B cell (primary cell): ENCODE measurements at regions not wholly inside any gene's neighbourhood (a gene's known extent, or its start where the extent isn't known, plus 50 kb on each side); places are given as distances from the start of the nearest gene placed in this dataset.

Experiments
- ATAC-seq: fragments of 200-7000 bp; cut with Tn5 transposase; one replicate; pipeline ENCODE4 v1.10.0; 2021; ENCODE audit warnings: low read depth, mild to moderate bottlenecking, moderate number of reproducible peaks, moderate library complexity
- CTCF ChIA-PET: fragments of 350-600 bp; sonication (Branson Sonifier 250); formaldehyde crosslinking; loops from one replicate; lab custom pipeline; 2021; ENCODE audit warnings: antibody characterized with exemption, inconsistent platforms; lab: Charles Lee
- POLR2A ChIA-PET: fragments of 350-600 bp; sonication (Branson Sonifier 250); formaldehyde crosslinking; loops from one replicate; lab custom pipeline; 2021; ENCODE audit warnings: antibody characterized with exemption; lab: Charles Lee
- DNase-seq: peaks from one replicate; pipeline ENCODE4 v3.0.0; 2013
- H2AFZ ChIP-seq: 2 replicates; pipeline ENCODE4 v1.6.1; 2012; ENCODE audit warnings: mild to moderate bottlenecking, low read depth, low read length; ENCODE audit not compliant: insufficient read depth, poor library complexity, severe bottlenecking
- H3K27ac ChIP-seq, 2 donors: 1 replicate in 1 of 2; 2 replicates in 1 of 2; pipeline ENCODE4 v1.5.1; 2012 to 2013; ENCODE audit warnings: low read length in 2 of 2, mild to moderate bottlenecking in 2 of 2, moderate library complexity in 1 of 2
- H3K27me3 ChIP-seq, 4 experiments: fragments of 200-600 bp in 1 of 4; sonication (generic) in 1 of 4; replicated peaks in 1 of 4; 1 replicate in 2 of 4; 2 replicates in 2 of 4; pipeline versions ENCODE4 v1.6.1 to v1.7.0; 2013 to 2016; ENCODE audit warnings: low read length in 3 of 4, mild to moderate bottlenecking in 2 of 4, mixed read lengths in 1 of 4, moderate library complexity in 1 of 4; ENCODE audit not compliant: insufficient read depth in 4 of 4, control insufficient read depth in 3 of 4; ENCODE audit errors: control extremely low read depth in 1 of 4
- H3K36me3 ChIP-seq, 2 experiments: replicated peaks in 1 of 2; 1 replicate in 1 of 2; 2 replicates in 1 of 2; pipeline versions ENCODE4 v1.6.1 to v1.7.1; 2013; ENCODE audit warnings: low read length in 1 of 2; ENCODE audit not compliant: insufficient read depth in 2 of 2, control insufficient read depth in 1 of 2; ENCODE audit errors: control extremely low read depth in 1 of 2, extremely low read depth in 1 of 2
- H3K4me1 ChIP-seq, 2 donors: fragments of 200-600 bp in 1 of 2; sonication (generic) in 1 of 2; 1 replicate in 1 of 2; 2 replicates in 1 of 2; pipeline versions ENCODE4 v1.5.1 to v1.6.1; 2013 to 2017; ENCODE audit warnings: low read length in 2 of 2; ENCODE audit not compliant: control insufficient read depth in 2 of 2, insufficient read depth in 2 of 2
- H3K4me2 ChIP-seq: replicated peaks from 2 replicates; pipeline ENCODE3; 2012; ENCODE audit warnings: mild to moderate bottlenecking, low read depth, low read length; ENCODE audit not compliant: poor library complexity, severe bottlenecking
- H3K4me3 ChIP-seq, 5 experiments: fragments of 200-600 bp in 1 of 5; sonication (generic) in 1 of 5; 1 replicate in 3 of 5; 2 replicates in 2 of 5; pipeline versions ENCODE4 v1.5.1 to v1.7.0; 2011 to 2016; ENCODE audit warnings: low read length in 4 of 5, mild to moderate bottlenecking in 4 of 5, low read depth in 2 of 5, control low read depth in 1 of 5, moderate library complexity in 1 of 5; ENCODE audit not compliant: insufficient read depth in 1 of 5; ENCODE audit errors: control extremely low read depth in 1 of 5, extremely low read depth in 1 of 5
- H3K79me2 ChIP-seq: fragments of 200-600 bp; sonication (generic); one replicate; pipeline ENCODE4 v1.6.0; 2016; ENCODE audit warnings: low read length; ENCODE audit not compliant: control insufficient read depth, insufficient read depth
- H3K9ac ChIP-seq: fragments of 200-600 bp; sonication (generic); 2 replicates; pipeline ENCODE4 v1.6.1; 2017; ENCODE audit warnings: mild to moderate bottlenecking, low read length, moderate library complexity
- H3K9me3 ChIP-seq, 3 donors: one replicate each; pipeline versions ENCODE4 v1.6.1 to v1.7.1; 2013; ENCODE audit warnings: low read length in 2 of 3; ENCODE audit not compliant: control insufficient read depth in 2 of 3, insufficient read depth in 1 of 3; ENCODE audit errors: control extremely low read depth in 1 of 3
- H4K20me1 ChIP-seq: 2 replicates; pipeline ENCODE4 v1.6.0; 2012; ENCODE audit warnings: mild to moderate bottlenecking, low read length; ENCODE audit not compliant: insufficient read depth, control insufficient read depth, poor library complexity, severe bottlenecking
- H3K27ac Mint-ChIP-seq: one replicate; pipeline ENCODE4 v1.8.0; 2021; ENCODE audit warnings: mixed read lengths
- H3K27me3 Mint-ChIP-seq: one replicate; pipeline ENCODE4 v1.8.0; 2021; ENCODE audit warnings: mixed read lengths
- H3K4me1 Mint-ChIP-seq: one replicate; pipeline ENCODE4 v1.8.0; 2021; ENCODE audit warnings: mixed read lengths
- H3K4me3 Mint-ChIP-seq: one replicate; pipeline ENCODE4 v1.8.0; 2021; ENCODE audit warnings: mixed read lengths
- H3K9me3 Mint-ChIP-seq: one replicate; pipeline ENCODE4 v1.8.0; 2022; ENCODE audit warnings: mixed read lengths; ENCODE audit not compliant: insufficient read depth
- EZH2 ChIP-seq: IDR thresholded peaks from 2 replicates; pipeline ENCODE4 v1.6.1; 2012; ENCODE audit warnings: borderline replicate concordance, low read depth, mild to moderate bottlenecking, moderate library complexity, low read length; ENCODE audit not compliant: insufficient read depth, poor library complexity, severe bottlenecking
- WGBS: methylation state at CpG from one replicate; pipeline ENCODE4 v1.1.5; 2013; ENCODE audit warnings: missing lambda C conversion rate; ENCODE audit not compliant: insufficient coverage; 5-methylcytosine and 5-hydroxymethylcytosine counted together
- intact Hi-C: fragments of 100-400 bp; cut with micrococcal nuclease; formaldehyde crosslinking; loops from one replicate; pipeline ENCODE4 v1.10.0; 2022
- TF ChIP-seq, protein P1 (sequence below): fragments of 200-600 bp; IDR thresholded peaks from one replicate; pipeline ENCODE4 v1.8.0; 2022; ENCODE audit warnings: antibody characterized with exemption, mild to moderate bottlenecking

DNA sequence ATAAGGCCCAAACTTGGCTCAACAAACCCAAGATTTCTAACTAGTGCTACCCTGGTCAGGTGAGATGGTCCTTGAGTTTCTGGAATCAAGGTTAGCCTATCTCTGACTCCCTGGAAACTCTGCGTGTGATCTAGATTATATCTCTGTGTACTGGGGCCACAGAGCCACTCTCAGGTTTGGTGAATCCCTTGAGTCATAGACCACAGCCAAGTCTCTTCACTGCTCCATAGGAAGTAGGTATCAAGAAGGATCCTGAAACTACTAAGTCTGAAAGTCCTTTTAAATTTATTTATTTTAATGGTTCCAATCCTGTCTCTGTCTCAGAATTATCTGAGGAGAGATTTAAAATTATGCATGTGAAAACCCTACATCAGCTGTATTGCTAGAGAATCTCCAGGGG lies 99.1 kb downstream of the TUSC7 start:
- TF ChIP-seq, protein P1, sequence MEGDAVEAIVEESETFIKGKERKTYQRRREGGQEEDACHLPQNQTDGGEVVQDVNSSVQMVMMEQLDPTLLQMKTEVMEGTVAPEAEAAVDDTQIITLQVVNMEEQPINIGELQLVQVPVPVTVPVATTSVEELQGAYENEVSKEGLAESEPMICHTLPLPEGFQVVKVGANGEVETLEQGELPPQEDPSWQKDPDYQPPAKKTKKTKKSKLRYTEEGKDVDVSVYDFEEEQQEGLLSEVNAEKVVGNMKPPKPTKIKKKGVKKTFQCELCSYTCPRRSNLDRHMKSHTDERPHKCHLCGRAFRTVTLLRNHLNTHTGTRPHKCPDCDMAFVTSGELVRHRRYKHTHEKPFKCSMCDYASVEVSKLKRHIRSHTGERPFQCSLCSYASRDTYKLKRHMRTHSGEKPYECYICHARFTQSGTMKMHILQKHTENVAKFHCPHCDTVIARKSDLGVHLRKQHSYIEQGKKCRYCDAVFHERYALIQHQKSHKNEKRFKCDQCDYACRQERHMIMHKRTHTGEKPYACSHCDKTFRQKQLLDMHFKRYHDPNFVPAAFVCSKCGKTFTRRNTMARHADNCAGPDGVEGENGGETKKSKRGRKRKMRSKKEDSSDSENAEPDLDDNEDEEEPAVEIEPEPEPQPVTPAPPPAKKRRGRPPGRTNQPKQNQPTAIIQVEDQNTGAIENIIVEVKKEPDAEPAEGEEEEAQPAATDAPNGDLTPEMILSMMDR: no peak
- ATAC-seq (no peak), DNase-seq (no peak)
- Histone ChIP-seq H3K27ac (no peak overlapping the region), H3K9ac (no peak overlapping the region), H3K4me3 (no peak overlapping the region), H3K27me3 (no peaks in the 10 kb centered on the region), H3K4me1 (no peaks in the 10 kb centered on the region), H3K79me2 (no peaks in the 10 kb centered on the region), H3K4me2 (no peak overlapping the region), H4K20me1 (no peaks in the 10 kb centered on the region), H2AFZ (no peak overlapping the region), H3K36me3 (no peaks in the 10 kb centered on the region), H3K9me3 (no peaks in the 10 kb centered on the region)
- no CpG with 5 or more reads among the region's 1 CpG for WGBS
- Mint-ChIP-seq H3K27ac (no peak overlapping the region), H3K27me3 (no peaks in the 10 kb centered on the region), H3K4me1 (no peaks in the 10 kb centered on the region), H3K9me3 (peaks cover 4% of the 10 kb centered on the region), H3K4me3 (no peak overlapping the region)
- POLR2A ChIA-PET: no interaction called here
- CTCF ChIA-PET: no interaction called here
- intact Hi-C loops: no loop called here

DNA sequence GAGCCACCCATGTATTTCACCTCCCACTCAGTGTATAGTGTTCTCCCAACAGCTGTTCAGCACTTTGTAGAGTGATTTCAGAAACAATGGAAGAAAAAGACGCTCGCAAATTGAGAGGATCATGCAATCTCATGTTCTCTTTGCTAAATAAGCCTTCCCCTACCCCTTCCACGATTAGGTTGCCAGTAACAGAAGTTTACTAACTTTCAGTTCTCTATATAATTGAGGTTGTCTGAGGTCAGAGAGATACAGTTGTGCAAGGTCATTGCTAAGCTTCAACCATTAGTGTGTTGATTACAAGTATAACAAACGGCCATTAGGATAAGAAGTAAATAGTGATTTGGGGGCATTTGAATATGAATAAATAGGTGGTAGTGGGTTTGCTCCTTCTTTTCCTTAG lies 99.6 kb downstream of the TUSC7 start:
- no peak overlapping the region for H3K4me3 Mint-ChIP-seq
- Histone ChIP-seq H3K4me1 (no peaks in the 10 kb centered on the region), H3K4me2 (no peak overlapping the region), H3K9me3 (no peaks in the 10 kb centered on the region), H3K4me3 (no peak overlapping the region), H3K27me3 (no peaks in the 10 kb centered on the region), H3K79me2 (no peaks in the 10 kb centered on the region), H3K36me3 (no peaks in the 10 kb centered on the region), H4K20me1 (no peaks in the 10 kb centered on the region), H2AFZ (no peak overlapping the region), H3K9ac (no peak overlapping the region), H3K27ac (no peak overlapping the region)
- ChIA-PET CTCF (no interaction called here), POLR2A (no interaction called here)
- no peak for ATAC-seq
- TF ChIP-seq, protein P1: no peak
- TF ChIP-seq EZH2: no peak
- H3K27ac Mint-ChIP-seq: no peak overlapping the region
- WGBS: no CpG with 5 or more reads among the region's 4 CpGs
- intact Hi-C loops: no loop called here
- H3K27me3 Mint-ChIP-seq: no peaks in the 10 kb centered on the region
- H3K4me1 Mint-ChIP-seq: no peaks in the 10 kb centered on the region
- DNase-seq: no peak
- H3K9me3 Mint-ChIP-seq: peaks cover 4% of the 10 kb centered on the region
